Caki2 (cell line): ENCODE measurements at regions not wholly inside any gene's neighbourhood (a gene's known extent, or its start where the extent isn't known, plus 50 kb on each side); places are given as distances from the start of the nearest gene placed in this dataset.
A peak's percentile ranks its signal among the peaks of the same experiment; 100 is the strongest.

Experiments
- DNase-seq: peaks from one replicate; pipeline ENCODE4 v3.0.0-alpha.2; 2015; ENCODE audit warnings: low read depth
- in situ Hi-C: cut with HindIII; loops from 2 replicates; pipeline ENCODE4 v1.10.0; 2016; ENCODE audit warnings: low sequenced_read_pairs, low pct_unique_long_range_greater_than_20kb, mixed read lengths

- in situ Hi-C loops, result no loop called here
- no peak for DNase-seq
These were observed 1540.6 kb upstream of the GBE1 start for GRCh38 chr3:83302091-83302490.

DNA sequence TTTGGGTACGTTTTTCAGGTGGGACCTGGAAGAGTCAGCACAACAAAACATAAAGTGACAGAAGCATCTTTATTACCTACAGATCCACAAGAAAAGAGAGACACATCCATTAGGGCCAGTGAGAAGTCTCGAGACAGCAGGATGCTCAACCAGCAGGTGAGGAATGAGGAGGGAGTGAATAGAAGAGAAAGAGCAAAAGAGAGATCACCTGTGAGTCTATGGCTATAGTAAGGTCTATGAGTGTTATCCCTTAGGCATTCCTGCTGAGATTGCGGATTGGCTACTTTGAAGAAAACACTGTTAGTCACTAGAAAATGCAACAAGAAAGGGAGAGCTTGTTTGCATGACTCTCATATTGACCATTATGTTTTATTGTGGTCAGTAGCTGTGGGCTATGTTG, 1556.2 kb upstream of the GBE1 start:
- DNase-seq, result no peak
- in situ Hi-C loops, result no loop called here

DNA sequence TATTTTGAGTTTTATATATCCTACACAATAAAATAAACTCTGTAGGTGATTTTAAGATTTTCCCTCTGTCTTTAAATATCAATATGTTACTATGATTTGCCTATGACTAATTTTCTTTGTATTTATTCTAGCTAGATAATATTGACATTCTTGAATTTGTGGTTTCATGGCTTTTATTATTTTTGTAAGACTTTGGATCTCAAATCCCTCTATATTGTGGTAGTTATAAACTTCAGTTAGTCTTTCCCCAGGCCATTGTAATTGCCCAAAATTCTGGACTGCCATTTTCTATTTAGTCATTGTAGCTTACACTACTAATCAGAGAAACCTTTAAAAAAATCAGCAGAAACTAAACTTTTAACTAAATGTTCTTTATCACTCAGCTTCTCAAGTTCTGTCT, 1559.3 kb upstream of the GBE1 start:
- in situ Hi-C loops, result no loop called here

GRCh38 chr3:83321457-83321856, 1560.0 kb upstream of the GBE1 start:
- in situ Hi-C loops, result no loop called here
- DNase-seq, result no peak

More for the DNA sequence above, 1559.3 kb upstream of the GBE1 start:
- DNase-seq, result no peak

- no peak for DNase-seq
These were observed 1560.4 kb upstream of the GBE1 start for GRCh38 chr3:83321891-83322290.

DNA sequence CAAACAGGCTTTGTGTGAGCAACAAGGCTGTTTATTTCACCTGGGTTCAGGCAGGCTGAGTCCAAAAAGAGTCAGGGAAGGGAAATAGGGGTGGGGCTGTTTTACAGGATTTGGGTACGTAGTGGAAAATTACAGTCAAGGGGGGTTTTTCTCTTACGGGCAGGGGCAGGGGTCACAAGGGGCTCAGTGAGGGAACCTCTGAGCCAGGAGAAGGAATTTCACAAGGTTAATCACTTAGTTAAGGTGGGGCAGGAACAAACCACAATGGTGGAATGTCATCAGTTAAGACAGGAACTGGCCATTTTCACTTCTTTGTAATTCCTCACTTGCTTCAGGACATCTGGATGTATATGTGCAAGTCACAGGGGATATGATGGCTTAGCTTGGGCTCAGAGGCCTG, 1592.8 kb upstream of the GBE1 start:
- DNase-seq, result no peak
- in situ Hi-C loops, result no loop called here

More at GRCh38 chr3:83321891-83322290, 1560.4 kb upstream of the GBE1 start:
- in situ Hi-C loops, result no loop called here

DNA sequence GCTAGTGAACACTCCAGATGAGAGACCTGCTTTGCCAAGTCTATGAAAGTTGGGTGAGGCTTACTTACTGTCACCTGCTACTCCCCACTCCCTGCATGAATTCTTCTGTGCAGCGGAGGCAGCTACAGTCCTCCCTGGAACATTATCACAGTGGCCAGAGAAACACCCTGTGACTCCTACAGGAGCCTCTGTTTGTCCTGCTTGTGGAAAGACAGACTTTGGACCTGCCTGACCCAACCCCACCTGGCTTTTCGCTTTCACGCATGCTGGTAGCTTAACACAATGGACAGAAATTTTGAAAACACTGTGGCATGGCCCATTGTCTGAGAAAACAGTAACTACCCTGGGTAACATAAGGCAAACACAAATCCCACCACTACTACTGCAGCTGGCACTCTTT, 1565.5 kb upstream of the CADM2 start:
- in situ Hi-C loops, result no loop called here
- DNase-seq, result no peak

GRCh38 chr3:83403927-83404326, 1554.9 kb upstream of the CADM2 start:
- no peak for DNase-seq
- in situ Hi-C loops, result no loop called here

DNA sequence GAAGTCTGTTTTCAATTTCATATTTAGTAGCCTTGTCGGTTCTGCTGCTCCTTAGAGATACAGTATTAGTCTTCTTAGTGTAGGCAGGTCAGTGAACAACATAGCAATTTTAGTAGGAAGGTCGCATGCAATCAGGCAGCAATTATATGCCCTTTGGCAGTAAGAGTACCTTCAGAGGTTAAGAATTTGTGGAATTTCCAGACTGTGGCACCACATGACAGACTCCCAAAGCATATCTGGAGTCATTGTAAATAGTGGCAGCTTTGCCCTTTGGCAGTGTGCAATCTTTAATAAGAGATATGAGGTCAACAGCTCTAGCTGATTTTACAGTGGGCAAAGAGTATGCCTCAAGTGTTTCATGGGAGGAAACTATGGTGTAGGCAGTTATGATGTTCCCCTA, 1532.5 kb upstream of the CADM2 start:
- peak; percentile 26 for DNase-seq
- in situ Hi-C loops, result no loop called here

DNA sequence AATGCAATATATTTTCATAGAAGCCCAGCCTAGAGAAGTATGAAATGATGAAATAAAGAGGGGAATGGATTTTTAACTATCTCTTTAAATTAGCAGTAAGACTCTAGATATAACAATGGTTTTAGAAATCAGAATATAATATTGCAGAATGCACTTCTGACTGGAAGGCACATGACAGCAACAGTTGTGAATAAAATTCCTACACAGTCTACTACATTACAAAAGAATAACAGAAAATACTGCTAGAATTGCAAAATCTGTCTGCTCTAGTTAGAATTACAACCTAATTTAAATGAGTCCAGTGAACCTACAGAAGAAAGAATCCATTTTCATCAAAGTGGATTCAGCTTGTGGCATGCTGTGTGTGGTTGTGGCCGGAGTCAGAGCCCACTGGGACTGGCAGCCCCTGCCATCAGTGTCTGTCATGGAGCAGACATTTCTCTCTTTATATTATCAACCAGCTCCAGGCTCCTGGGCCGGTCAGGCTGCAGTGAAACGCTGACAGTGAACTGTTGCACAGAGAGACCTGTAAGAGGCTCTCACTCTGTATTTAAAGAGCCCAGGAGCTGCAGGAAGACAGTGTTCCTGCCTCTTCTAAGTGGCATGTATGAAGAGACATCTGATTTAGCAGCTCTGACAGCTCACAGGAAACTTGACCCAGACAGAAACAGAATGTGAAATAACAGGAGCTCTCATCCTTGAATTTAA, 1523.8 kb upstream of the CADM2 start:
- DNase-seq, result no peak
- in situ Hi-C loops, result no loop called here

GRCh38 chr3:83438188-83438587, 1520.6 kb upstream of the CADM2 start:
- DNase-seq, result no peak
- in situ Hi-C loops, result no loop called here

DNA sequence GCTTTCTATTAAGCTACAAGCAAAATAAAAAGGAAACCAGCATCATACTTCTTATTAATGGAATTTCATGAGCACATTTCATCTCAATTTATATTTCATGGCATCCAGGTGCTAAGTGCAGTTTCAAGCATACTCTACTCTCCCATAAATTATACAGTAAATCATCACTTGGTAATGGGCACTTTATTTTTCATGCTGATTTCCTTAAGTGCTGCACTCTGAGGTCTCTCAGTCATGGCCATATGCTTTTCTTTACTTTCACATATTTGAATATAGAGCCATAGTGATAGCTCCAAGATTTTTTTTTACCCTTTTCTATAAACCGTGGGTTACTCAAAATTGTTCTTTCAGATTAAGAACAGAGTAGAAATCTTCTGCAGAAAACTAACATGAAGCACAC, 1505.7 kb upstream of the CADM2 start:
- in situ Hi-C loops, result no loop called here
- no peak for DNase-seq

- in situ Hi-C loops, result no loop called here
- no peak for DNase-seq
These were observed 1504.4 kb upstream of the CADM2 start for GRCh38 chr3:83454353-83454752.

DNA sequence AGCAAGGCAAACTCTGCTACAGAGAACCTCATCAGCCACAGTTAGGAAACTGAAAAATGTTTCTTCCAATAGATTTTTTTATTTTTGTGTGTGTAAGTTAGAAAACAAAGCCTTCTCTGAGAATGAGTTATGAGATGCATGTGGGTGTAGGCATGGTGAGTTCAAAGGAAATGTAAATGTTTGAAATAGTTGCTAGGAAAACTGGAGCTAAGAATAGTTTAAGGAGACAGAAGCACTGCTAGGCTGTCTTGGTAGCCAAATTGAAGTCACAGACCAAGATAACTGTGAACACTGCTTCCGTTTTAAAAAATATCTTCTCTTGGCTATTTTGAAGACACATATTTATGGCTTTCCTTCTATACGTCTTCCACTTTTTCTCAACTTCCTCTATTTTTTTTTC, 1501.2 kb upstream of the CADM2 start:
- DNase-seq, result no peak
- in situ Hi-C loops, result no loop called here

GRCh38 chr3:83460052-83460451, 1498.7 kb upstream of the CADM2 start:
- no peak for DNase-seq
- in situ Hi-C loops, result no loop called here

GRCh38 chr3:83461411-83461810, 1497.4 kb upstream of the CADM2 start:
- in situ Hi-C loops, result no loop called here
- no peak for DNase-seq

DNA sequence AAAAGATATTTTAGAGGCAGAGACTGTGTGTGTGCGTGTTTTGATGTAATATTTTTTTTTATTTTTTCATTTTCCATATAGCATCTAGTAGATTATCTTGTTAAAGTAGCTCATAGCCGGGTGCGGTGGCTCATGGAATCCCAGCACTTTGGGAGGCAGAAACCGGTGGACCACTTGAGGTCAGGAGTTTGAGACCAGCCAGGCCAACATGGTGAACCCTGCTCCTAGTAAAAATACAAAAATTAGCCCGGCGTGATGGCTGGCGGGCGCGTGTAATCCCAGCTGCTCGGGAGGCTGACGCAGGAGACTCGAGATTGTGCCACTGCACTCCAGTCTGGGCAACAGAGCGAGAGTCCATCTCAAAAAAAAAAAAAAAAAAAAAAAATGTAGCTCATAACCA, 1481.2 kb upstream of the CADM2 start:
- in situ Hi-C loops, result no loop called here

DNA sequence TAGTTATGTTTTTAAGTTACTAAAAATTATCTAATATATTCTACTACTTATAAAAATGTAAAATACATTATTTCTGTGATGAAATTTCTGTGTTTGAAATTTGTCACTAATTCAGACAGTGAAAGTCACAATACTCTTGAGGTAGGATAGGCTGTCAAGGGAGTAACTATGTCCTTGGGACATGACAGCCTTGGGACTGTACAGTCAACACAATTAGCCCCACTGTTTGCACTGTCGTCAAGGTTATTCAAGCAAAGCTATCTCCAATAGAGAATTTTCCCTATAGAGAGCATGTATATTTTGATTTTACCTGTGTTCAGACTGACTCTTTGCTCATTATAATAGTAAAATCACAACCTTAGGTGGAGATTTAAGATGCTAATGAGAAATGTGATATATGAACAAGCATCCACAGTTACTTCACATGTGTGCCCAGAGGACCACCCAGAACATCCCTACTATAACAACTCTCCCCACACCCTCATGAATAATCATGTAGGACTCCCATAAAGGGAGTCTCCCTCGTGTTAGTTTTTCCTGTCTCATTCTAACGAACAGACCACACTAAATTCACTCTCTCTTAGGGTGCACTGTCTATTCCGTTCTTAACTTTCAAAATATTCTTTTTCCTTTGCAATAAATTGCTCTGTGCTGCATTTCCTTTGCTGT, 1476.3 kb upstream of the CADM2 start:
- in situ Hi-C loops, result no loop called here
- DNase-seq, result no peak

More for the DNA sequence above, 1481.2 kb upstream of the CADM2 start:
- DNase-seq, result no peak

- DNase-seq, result no peak
- in situ Hi-C loops, result no loop called here
These were observed 1462.3 kb upstream of the CADM2 start for GRCh38 chr3:83496462-83496861.
